Stromal cell of bone marrow (primary cell): ENCODE measurements at regions not wholly inside any gene's neighbourhood (a gene's known extent, or its start where the extent isn't known, plus 50 kb on each side); places are given as distances from the start of the nearest gene placed in this dataset.
"Not testable (repeated sequence)": the region's sequence is repeated elsewhere in the genome, so short reads cannot be mapped to it uniquely, and the experiment has no call there.

ENCODE experiments used
- DNase-seq: peaks from one replicate; pipeline ENCODE4 v3.0.0-alpha.2; 2012; ENCODE audit warnings: low read depth

GRCh38 chr5:15021266-15022046 is 149.9 kb upstream of the ANKH start:
- DNase-seq: no peak

DNA sequence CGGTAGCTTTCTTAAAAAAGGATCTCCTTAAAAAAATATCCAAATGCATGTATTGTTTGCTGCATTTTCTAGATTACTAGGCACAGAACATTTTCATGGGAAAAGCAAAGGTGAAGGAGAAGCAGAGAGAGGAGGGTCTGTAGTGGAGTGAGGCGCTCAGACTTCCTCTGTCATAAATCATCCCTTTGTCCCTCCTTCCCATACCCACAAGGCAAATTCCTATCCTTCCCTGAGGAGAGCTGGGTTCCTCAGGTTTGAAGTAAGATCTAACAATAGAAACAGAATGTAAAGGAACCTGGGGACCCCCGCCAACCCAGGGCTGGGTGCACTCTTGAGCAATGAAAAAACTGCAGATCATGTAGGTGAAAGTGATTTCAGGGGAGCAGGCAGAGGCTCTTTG is 149.2 kb upstream of the ANKH start:
- no peak for DNase-seq

- DNase-seq: no peak
Observed at GRCh38 chr5:15014809-15015208, 143.2 kb upstream of the ANKH start.

DNA sequence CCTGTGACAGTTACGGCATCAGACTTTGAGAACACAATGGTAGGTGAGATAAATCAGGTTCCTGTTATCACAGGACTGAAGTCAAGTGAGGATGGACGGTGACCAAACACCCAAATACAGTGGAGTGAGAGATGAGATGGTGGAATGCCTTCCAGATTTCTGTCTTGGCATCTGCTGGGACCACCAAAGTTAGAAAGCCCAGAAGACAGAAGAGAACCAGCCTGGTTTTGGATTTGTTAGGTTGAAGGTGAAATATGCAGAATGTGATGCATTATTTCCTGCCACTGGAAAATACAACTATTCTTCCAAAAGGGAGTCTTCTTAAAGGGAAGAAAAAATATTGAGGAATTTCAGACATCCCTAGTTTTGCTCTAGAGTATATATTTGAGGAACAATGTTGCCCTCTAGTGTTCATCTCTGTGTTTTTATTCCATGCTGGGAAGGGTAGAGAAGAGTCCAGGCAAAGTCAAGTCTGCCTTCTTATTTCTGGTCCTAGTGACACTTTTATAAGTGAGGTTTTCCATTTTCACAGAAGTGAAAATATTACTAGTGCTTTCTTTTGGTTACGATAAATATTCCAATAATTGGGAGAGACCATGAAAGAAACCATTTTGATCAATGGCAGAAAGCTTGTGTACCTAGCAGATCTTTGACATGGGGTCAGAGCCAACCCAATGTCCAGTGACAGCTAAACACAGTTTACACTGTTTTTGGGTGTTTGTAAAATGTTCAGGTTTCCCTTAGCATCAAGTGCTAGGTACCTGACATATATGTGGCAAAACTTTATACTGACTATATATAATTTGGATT is 142.3 kb upstream of the ANKH start:
- DNase-seq: peak; percentile 66

GRCh38 chr5:15012061-15012460 is 140.5 kb upstream of the ANKH start:
- no peak for DNase-seq

GRCh38 chr5:15010936-15011335 is 139.4 kb upstream of the ANKH start:
- DNase-seq: peak; percentile 28

DNA sequence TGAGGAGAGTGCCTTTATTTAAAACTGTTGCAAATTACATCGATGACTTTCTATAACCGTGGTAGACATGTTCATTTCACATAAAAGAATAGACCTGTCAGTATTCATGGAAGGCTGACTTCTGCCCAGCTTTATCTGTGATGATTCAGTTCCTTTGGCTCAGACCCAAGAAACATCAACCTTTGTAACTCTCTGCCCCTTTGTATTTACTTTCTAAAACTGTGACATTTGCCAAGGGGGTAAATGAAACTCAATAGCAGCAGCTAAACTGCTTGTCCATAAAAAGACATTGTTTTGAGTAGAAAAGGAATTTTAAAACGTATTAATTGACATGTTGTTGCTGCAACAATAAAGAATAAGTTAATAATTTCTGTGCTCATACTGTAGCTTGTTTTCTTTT is 137.8 kb upstream of the ANKH start:
- DNase-seq: peak; percentile 59

- DNase-seq: no peak
Observed at GRCh38 chr5:15008921-15009320, 137.3 kb upstream of the ANKH start.

DNA sequence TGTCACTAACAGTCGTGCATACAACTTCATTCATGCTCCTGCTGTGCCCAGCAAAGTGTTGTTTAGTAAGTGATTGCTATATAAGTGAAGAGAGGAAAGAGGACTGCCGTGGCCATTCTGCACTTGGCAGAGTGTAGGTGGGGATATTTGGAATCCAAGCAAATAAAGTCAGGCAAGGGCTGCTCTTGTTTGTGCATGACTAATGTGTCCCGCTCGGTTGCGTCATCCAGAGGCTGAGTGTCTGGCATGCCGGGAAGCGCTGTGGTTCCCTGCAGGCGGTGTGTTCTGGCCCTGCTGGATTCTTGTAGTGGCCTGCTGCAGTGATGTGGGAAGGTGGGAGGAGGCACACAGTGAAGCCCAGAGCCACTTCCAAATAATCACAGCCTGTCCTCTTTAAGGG is 136.9 kb upstream of the ANKH start:
- DNase-seq: peak; percentile 98

DNA sequence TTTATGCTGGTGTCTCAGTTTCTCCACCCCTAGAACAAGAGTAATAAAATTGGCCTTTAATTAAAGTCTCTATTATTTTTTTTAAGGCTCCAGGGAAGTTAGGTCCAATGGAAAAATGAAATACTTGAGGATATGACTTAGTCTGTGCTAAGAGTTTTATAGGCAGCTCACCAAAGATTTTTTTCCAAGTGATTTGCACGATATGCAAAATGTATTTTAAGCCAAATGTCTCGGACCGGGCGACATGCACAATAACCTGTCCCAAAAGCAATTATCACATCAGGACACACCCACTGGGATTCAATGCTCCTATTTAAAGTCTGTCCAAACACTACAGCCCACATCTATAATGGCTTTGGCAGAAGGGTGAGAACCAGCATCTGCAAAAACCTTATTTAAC is 136.1 kb upstream of the ANKH start:
- peak; percentile 85 for DNase-seq

DNA sequence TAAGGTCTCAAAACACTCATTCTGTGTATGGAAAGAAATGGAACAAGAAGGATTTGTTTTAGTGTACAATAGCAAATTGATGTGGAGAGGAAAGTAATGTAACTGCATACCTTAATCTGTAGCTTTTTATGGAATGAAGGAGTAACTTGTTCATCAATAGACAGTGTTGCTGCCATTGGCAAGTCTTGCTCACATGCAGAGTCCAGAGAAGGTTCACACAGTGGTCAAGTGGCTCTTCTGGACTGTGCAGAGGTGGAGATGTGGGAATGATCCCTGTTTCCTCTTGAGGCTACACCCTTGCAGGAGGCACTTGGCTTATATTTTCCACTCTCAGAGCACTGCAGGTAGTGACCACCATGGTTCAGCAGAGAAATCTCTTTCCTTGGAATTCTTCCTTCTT is 132.9 kb upstream of the ANKH start:
- DNase-seq: no peak

GRCh38 chr5:15003511-15003920 is 131.9 kb upstream of the ANKH start:
- DNase-seq: peak; percentile 64

GRCh38 chr5:15002791-15003190 is 131.2 kb upstream of the ANKH start:
- no peak for DNase-seq

DNA sequence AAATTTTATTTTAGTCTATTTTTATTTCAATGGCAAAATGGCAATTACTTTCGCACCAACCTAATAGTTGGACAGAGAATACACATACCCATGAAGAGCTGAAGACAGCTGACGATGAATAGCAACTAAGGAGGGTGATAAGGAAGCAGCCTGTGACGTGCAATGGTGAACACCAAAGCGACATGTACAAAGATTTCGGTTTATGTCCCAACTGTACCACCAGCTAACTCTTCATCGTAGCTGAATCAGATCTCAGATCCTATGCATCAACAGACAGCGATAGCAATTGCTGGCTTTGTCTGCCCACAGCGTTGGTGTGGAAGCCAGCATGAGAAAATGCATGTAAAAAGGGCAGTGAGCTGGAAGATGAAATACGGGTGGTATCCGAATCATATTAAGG is 130.6 kb upstream of the ANKH start:
- no peak for DNase-seq

DNA sequence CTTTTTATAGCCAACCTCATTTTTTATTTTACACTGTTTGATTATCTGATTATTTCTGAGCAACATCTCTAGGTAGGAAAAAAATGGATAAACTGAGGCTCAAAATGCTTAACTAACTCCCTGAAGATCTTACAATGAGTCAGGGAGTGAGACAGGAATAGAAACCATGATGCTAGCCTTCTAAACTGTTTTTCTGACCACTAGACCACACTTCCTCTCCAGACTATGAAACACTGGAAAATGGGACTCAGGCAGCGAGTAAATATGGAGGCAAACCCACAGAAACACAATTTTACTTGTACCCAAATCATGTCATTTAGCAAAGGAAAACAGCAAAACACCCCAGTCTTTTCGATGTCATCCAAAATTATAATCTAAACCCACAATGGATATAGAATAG is 129.9 kb upstream of the ANKH start:
- peak; percentile 28 for DNase-seq

GRCh38 chr5:14998491-14998890 is 126.9 kb upstream of the ANKH start:
- DNase-seq: no peak

- no peak for DNase-seq
Observed at GRCh38 chr5:14996997-14997396, 125.4 kb upstream of the ANKH start.

- DNase-seq: no peak
Observed at GRCh38 chr5:14995229-14995628, 123.7 kb upstream of the ANKH start.

DNA sequence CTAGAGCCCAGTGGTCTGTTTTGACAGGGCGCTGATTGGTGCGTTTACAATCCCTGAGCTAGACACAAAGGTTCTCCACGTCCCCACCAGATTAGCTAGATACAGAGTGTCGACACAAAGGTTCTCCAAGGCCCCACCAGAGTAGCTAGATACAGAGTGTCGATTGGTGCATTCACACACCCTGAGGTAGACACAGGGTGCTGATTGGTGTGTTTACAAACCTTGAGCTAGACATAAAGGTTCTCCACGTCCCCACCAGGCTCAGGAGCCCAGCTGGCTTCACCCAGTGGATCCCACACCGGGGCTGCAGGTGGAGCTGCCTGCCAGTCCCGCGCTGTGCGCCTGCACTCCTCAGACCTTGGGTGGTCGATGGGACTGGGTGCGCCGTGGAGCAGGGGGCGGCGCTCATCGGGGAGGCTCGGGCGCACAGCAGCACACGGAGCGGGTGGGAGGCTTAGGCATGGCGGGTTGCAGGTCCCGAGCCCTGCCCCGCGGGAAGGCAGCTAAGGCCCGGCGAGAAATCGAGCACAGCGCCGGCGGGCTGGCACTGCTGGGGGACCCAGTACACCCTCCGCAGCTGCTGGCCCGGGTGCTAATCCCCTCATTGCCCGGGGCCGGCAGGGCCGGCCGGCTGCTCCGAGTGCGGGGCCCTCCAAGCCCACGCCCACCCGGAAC is 122.0 kb upstream of the ANKH start:
- DNase-seq: not testable (repeated sequence)

DNA sequence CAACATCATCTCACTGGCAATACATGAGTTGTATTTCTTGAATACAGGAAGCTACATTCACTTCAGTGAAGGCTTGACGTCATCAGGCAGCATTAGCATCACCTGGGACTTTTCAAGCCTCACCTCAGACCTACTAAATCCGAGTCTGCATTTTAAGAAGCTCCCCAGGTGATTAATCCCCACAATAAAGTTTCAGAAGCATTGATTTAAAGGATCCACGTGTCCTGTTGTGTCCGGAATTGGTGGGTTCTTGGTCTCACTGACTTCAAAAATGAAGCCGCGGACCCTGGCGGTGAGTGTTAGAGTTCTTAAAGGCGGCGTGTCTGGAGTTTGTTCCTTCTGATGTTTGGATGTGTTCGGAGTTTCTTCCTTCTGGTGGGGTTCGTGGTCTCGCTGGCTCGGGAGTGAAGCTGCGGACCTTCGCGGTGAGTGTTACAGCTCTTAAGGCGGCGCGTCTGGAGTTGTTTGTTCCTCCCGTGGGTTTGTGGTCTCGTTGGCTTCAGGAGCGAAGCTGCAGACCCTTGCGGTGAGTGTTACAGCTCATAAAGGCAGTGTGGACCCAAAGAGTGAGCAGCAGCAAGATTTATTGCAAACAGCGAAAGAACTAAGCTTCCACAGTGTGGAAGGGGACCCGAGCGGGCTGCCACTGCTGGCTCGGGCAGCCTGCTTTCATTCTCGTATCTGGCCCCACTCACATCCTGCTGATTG is 121.3 kb upstream of the ANKH start:
- DNase-seq: not testable (repeated sequence)

DNA sequence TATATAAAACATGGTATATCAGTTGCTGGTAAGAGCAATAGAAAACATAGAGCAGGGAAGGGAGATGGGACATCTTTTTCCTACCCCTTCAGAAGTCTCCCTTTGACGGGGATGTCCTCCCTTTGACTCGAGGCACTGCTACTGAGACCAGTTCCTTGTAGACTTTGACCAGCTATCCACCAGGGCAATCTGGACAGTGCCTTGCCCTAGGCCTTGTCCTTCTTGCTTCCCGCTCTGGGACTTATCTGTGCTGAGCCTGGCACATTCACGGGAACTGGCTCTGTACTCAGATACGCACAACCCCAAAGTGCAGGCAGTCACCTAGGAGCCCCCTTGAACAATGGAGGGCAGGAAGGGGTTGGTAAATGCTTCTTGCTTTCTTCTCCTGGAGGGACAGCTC is 116.6 kb upstream of the ANKH start:
- DNase-seq: no peak

DNA sequence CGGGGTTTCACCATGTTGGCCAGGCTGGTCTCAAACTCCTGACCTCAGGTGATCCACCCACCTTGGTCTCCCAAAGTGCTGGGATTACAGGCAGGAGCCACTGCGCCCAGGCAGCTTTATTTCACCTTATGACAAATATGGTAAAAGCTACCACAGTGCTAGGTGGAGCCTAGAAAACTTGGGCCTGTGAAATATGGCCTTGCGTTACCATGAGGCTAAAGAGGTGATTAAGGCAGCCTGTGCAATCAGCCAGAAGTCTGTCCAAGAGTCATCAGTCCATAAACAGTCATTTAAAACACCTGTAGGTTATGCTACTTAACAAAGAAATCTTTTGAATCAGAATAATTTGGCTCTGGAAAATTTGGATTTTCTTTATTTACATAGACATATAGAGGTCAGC is 114.8 kb upstream of the ANKH start:
- DNase-seq: no peak
